ENCODE measurements at regions not wholly inside any gene's neighbourhood (a gene's known extent, or its start where the extent isn't known, plus 50 kb on each side); places are given as distances from the start of the nearest gene placed in this dataset.

- DNase-seq (ENCODE audit: low read depth in 1 of 2, low spot score in 1 of 2), result no peak
Measured at GRCh38 chr15:70195587-70196305, 98.0 kb upstream of the TLE3 start.

GRCh38 chr15:70195171-70195570, 97.5 kb upstream of the TLE3 start:
- DNase-seq (ENCODE audit: low read depth in 1 of 2, low spot score in 1 of 2), result no peak

GRCh38 chr15:70194266-70194665, 96.5 kb upstream of the TLE3 start:
- no peak for DNase-seq (ENCODE audit: low read depth in 1 of 2, low spot score in 1 of 2)

- DNase-seq (ENCODE audit: low read depth in 1 of 2, low spot score in 1 of 2), result no peak
Measured at GRCh38 chr15:70193734-70194133, 96.0 kb upstream of the TLE3 start.

- no peak for DNase-seq (ENCODE audit: low read depth in 1 of 2, low spot score in 1 of 2)
Measured at GRCh38 chr15:70192490-70192889, 94.8 kb upstream of the TLE3 start.

GRCh38 chr15:70192041-70192440, 94.3 kb upstream of the TLE3 start:
- no peak for DNase-seq (ENCODE audit: low read depth in 1 of 2, low spot score in 1 of 2)

GRCh38 chr15:70190965-70191364, 93.2 kb upstream of the TLE3 start:
- no peak for DNase-seq (ENCODE audit: low read depth in 1 of 2, low spot score in 1 of 2)

GRCh38 chr15:70189826-70190695, 92.3 kb upstream of the TLE3 start:
- no peak for DNase-seq (ENCODE audit: low read depth in 1 of 2, low spot score in 1 of 2)

- no peak for DNase-seq (ENCODE audit: low read depth in 1 of 2, low spot score in 1 of 2)
Measured at GRCh38 chr15:70188286-70188685, 90.6 kb upstream of the TLE3 start.

- no peak for DNase-seq (ENCODE audit: low read depth in 1 of 2, low spot score in 1 of 2)
Measured at GRCh38 chr15:70187331-70187730, 89.6 kb upstream of the TLE3 start.

- DNase-seq (ENCODE audit: low read depth in 1 of 2, low spot score in 1 of 2), result no peak
Measured at GRCh38 chr15:70186152-70186551, 88.4 kb upstream of the TLE3 start.

GRCh38 chr15:70185251-70185711, 87.6 kb upstream of the TLE3 start:
- DNase-seq (ENCODE audit: low read depth in 1 of 2, low spot score in 1 of 2), result no peak

- DNase-seq (ENCODE audit: low read depth in 1 of 2, low spot score in 1 of 2), result no peak
Measured at GRCh38 chr15:70182858-70183695, 85.4 kb upstream of the TLE3 start.

GRCh38 chr15:70181626-70182255, 84.0 kb upstream of the TLE3 start:
- no peak for DNase-seq (ENCODE audit: low read depth in 1 of 2, low spot score in 1 of 2)

GRCh38 chr15:70180186-70180875, 82.6 kb upstream of the TLE3 start:
- DNase-seq (ENCODE audit: low read depth in 1 of 2, low spot score in 1 of 2), result no peak

GRCh38 chr15:70179309-70179892, 81.7 kb upstream of the TLE3 start:
- no peak for DNase-seq (ENCODE audit: low read depth in 1 of 2, low spot score in 1 of 2)

- no peak for DNase-seq (ENCODE audit: low read depth in 1 of 2, low spot score in 1 of 2)
Measured at GRCh38 chr15:70178335-70179084, 80.8 kb upstream of the TLE3 start.

GRCh38 chr15:70172566-70173225, 75.0 kb upstream of the TLE3 start:
- no peak for DNase-seq (ENCODE audit: low read depth in 1 of 2, low spot score in 1 of 2)

GRCh38 chr15:70172124-70172523, 74.4 kb upstream of the TLE3 start:
- no peak for DNase-seq (ENCODE audit: low read depth in 1 of 2, low spot score in 1 of 2)
